ENCODE measurements at regions not wholly inside any gene's neighbourhood (a gene's known extent, or its start where the extent isn't known, plus 50 kb on each side); places are given as distances from the start of the nearest gene placed in this dataset.

- TF ChIP-seq CTCF (conservative IDR thresholded peaks at IDR 0.05) (no peak), ZFX (IDR thresholded peaks at IDR 0.05) (no peak)
Measured at GRCh38 chr3:88584451-88584850, 434.7 kb downstream of the C3orf38 start.

GRCh38 chr3:88586121-88586640, 436.4 kb downstream of the C3orf38 start:
- no peak overlapping the region for H3K27ac ChIP-seq
- TF ChIP-seq ZFX (IDR thresholded peaks at IDR 0.05) (no peak), CTCF (conservative IDR thresholded peaks at IDR 0.05) (no peak)

More at GRCh38 chr3:88584451-88584850, 434.7 kb downstream of the C3orf38 start:
- H3K27ac ChIP-seq: no peak overlapping the region

- TF ChIP-seq ZFX (IDR thresholded peaks at IDR 0.05) (no peak), CTCF (conservative IDR thresholded peaks at IDR 0.05) (no peak)
- H3K27ac ChIP-seq: no peak overlapping the region
Measured at GRCh38 chr3:88589138-88589537, 439.4 kb downstream of the C3orf38 start.

GRCh38 chr3:88595026-88595425, 445.3 kb downstream of the C3orf38 start:
- TF ChIP-seq CTCF (conservative IDR thresholded peaks at IDR 0.05) (no peak), ZFX (IDR thresholded peaks at IDR 0.05) (no peak)

GRCh38 chr3:88596451-88596850, 446.7 kb downstream of the C3orf38 start:
- TF ChIP-seq CTCF (conservative IDR thresholded peaks at IDR 0.05) (no peak), ZFX (IDR thresholded peaks at IDR 0.05) (no peak)
- no peak overlapping the region for H3K27ac ChIP-seq

More at GRCh38 chr3:88595026-88595425, 445.3 kb downstream of the C3orf38 start:
- H3K27ac ChIP-seq: no peak overlapping the region

- TF ChIP-seq CTCF (conservative IDR thresholded peaks at IDR 0.05) (no peak), ZFX (IDR thresholded peaks at IDR 0.05) (no peak)
Measured at GRCh38 chr3:88610820-88611219, 461.1 kb downstream of the C3orf38 start.

GRCh38 chr3:88611826-88612326, 462.1 kb downstream of the C3orf38 start:
- H3K27ac ChIP-seq: no peak overlapping the region
- TF ChIP-seq ZFX (IDR thresholded peaks at IDR 0.05): no peak
- no peak for TF ChIP-seq CTCF (conservative IDR thresholded peaks at IDR 0.05)

More at GRCh38 chr3:88610820-88611219, 461.1 kb downstream of the C3orf38 start:
- no peak overlapping the region for H3K27ac ChIP-seq

Measured in C4-2B (cell line).